IMR-90 (cell line): ENCODE measurements at regions not wholly inside any gene's neighbourhood (a gene's known extent, or its start where the extent isn't known, plus 50 kb on each side); places are given as distances from the start of the nearest gene placed in this dataset.
A peak's percentile ranks its signal among the peaks of the same experiment; 100 is the strongest.

Source experiments
- ATAC-seq: fragments of 200-7000 bp; cut with Tn5 transposase; 2 replicates; pipeline ENCODE4 v1.9.1; 2020; ENCODE audit warnings: low read depth, mild to moderate bottlenecking, moderate library complexity
- BruUV-seq: library from RNA; stranded (reverse); fragments of 400-500 nt; replicated peaks from 2 replicates; lab custom pipeline; 2021; lab: Mats Ljungman, UMichigan
- CTCF ChIA-PET: fragments of 300-600 bp; formaldehyde crosslinking; extraction: SDS; loops from one replicate; lab custom pipeline; 2021; ENCODE audit warnings: antibody characterized with exemption; lab: Yijun Ruan, JAX
- POLR2A ChIA-PET: fragments of 300-600 bp; sonication (Branson Sonifier 250); formaldehyde crosslinking; loops from one replicate; lab custom pipeline; 2022; ENCODE audit warnings: antibody characterized with exemption; ENCODE audit not compliant: unreplicated experiment; lab: Charles Lee
- DNase-seq: peaks from one replicate; pipeline ENCODE4 v3.0.0; 2013
- H2AFZ ChIP-seq: replicated peaks from 2 replicates; pipeline ENCODE3; 2013; ENCODE audit warnings: low read length, mild to moderate bottlenecking; ENCODE audit not compliant: poor library complexity
- H2AK5ac ChIP-seq: 2 replicates; pipeline ENCODE4 v1.6.1; 2013; ENCODE audit warnings: low read depth, low read length, inconsistent platforms
- H2AK9ac ChIP-seq: replicated peaks from 2 replicates; pipeline ENCODE3; 2013; ENCODE audit warnings: mild to moderate bottlenecking, low read depth, low read length, moderate library complexity; ENCODE audit not compliant: poor library complexity
- H2BK120ac ChIP-seq: 2 replicates; pipeline ENCODE4 v1.6.1; 2013; ENCODE audit warnings: low read depth, low read length, inconsistent platforms
- H2BK15ac ChIP-seq: 3 replicates; pipeline ENCODE4 v1.6.1; 2013; ENCODE audit warnings: low read depth, low read length, inconsistent platforms
- H2BK20ac ChIP-seq: 2 replicates; pipeline ENCODE4 v1.6.1; 2013; ENCODE audit warnings: low read depth, mild to moderate bottlenecking, inconsistent platforms, low read length, moderate library complexity
- H2BK5ac ChIP-seq: 2 replicates; pipeline ENCODE4 v1.6.1; 2013; ENCODE audit warnings: mild to moderate bottlenecking, low read depth, low read length, inconsistent platforms; ENCODE audit not compliant: poor library complexity, severe bottlenecking
- H3K14ac ChIP-seq: replicated peaks from 2 replicates; pipeline ENCODE4 v1.6.1; 2013; ENCODE audit warnings: low read depth, low read length, inconsistent platforms
- H3K18ac ChIP-seq: 2 replicates; pipeline ENCODE4 v1.6.1; 2013; ENCODE audit warnings: low read depth, low read length, control low read depth
- H3K23ac ChIP-seq: 2 replicates; pipeline ENCODE4 v1.6.1; 2013; ENCODE audit warnings: low read depth, low read length, inconsistent platforms
- H3K27ac ChIP-seq: 2 replicates; pipeline ENCODE4 v1.5.1; 2013; ENCODE audit warnings: mild to moderate bottlenecking, control low read depth, low read length; ENCODE audit not compliant: insufficient read depth
- H3K27me3 ChIP-seq: 2 replicates; pipeline ENCODE4 v1.6.1; 2013; ENCODE audit warnings: low read length; ENCODE audit not compliant: control insufficient read depth, insufficient read depth
- H3K36me3 ChIP-seq: 2 replicates; pipeline ENCODE4 v1.6.1; 2013; ENCODE audit warnings: low read length, mixed read lengths; ENCODE audit not compliant: control insufficient read depth, insufficient read depth
- H3K4ac ChIP-seq: 2 replicates; pipeline ENCODE4 v1.6.1; 2013; ENCODE audit warnings: low read depth, low read length, inconsistent platforms
- H3K4me1 ChIP-seq: 2 replicates; pipeline ENCODE4 v1.6.1; 2013; ENCODE audit warnings: low read length, mixed read lengths; ENCODE audit not compliant: control insufficient read depth, insufficient read depth
- H3K4me2 ChIP-seq: 2 replicates; pipeline ENCODE4 v1.6.1; 2013; ENCODE audit warnings: low read depth, mild to moderate bottlenecking, control low read depth, low read length, moderate library complexity
- H3K4me3 ChIP-seq: 2 replicates; pipeline ENCODE4 v1.5.1; 2013; ENCODE audit warnings: low read depth, mild to moderate bottlenecking, control low read depth, low read length, moderate library complexity; ENCODE audit not compliant: insufficient read depth
- H3K56ac ChIP-seq: 2 replicates; pipeline ENCODE4 v1.6.1; 2013; ENCODE audit warnings: low read length, inconsistent platforms; ENCODE audit not compliant: insufficient read depth; ENCODE audit errors: extremely low read depth
- H3K79me1 ChIP-seq, 2 experiments: 2 replicates each; pipeline ENCODE4 v1.6.1; 2013; ENCODE audit warnings: low read length in 2 of 2, inconsistent platforms in 1 of 2, low read depth in 1 of 2
- H3K9ac ChIP-seq: 2 replicates; pipeline ENCODE4 v1.6.1; 2013; ENCODE audit warnings: low read depth, low read length, control low read depth
- H3K9me1 ChIP-seq: 2 replicates; pipeline ENCODE4 v1.6.1; 2013; ENCODE audit warnings: low read length, inconsistent platforms; ENCODE audit not compliant: insufficient read depth
- H3K9me3 ChIP-seq: 2 replicates; pipeline ENCODE4 v1.6.1; 2013; ENCODE audit warnings: low read length; ENCODE audit not compliant: control insufficient read depth, insufficient read depth
- H4K20me1 ChIP-seq: 2 replicates; pipeline ENCODE4 v1.6.1; 2013; ENCODE audit warnings: low read length, inconsistent platforms; ENCODE audit not compliant: insufficient read depth
- H4K5ac ChIP-seq: 2 replicates; pipeline ENCODE4 v1.6.1; 2013; ENCODE audit warnings: mild to moderate bottlenecking, low read depth, low read length, control low read depth
- H4K8ac ChIP-seq, 2 experiments: 2 replicates each; pipeline ENCODE4 v1.6.1; 2013; ENCODE audit warnings: low read depth in 2 of 2, low read length in 2 of 2, control low read depth in 1 of 2, inconsistent platforms in 1 of 2
- H4K91ac ChIP-seq: 2 replicates; pipeline ENCODE4 v1.6.1; 2013; ENCODE audit warnings: low read depth, low read length, inconsistent platforms; ENCODE audit not compliant: insufficient read depth
- BHLHE40 ChIP-seq: fragments of 150-350 bp; IDR thresholded peaks from 2 replicates; pipeline ENCODE4 v1.6.1; 2016; ENCODE audit warnings: mild to moderate bottlenecking, low read depth, low read length
- CHD1 ChIP-seq: IDR thresholded peaks from 2 replicates; pipeline ENCODE4 v1.6.1; 2012; ENCODE audit warnings: low read depth, low read length, improper control_type of control experiment
- MAFK ChIP-seq: IDR thresholded peaks from 2 replicates; pipeline ENCODE4 v1.6.1; 2012; ENCODE audit warnings: low read depth, low read length, improper control_type of control experiment
- MXI1 ChIP-seq: IDR thresholded peaks from 2 replicates; pipeline ENCODE4 v1.6.1; 2012; ENCODE audit warnings: low read depth, mild to moderate bottlenecking, low read length, moderate library complexity, borderline replicate concordance
- NFE2L2 ChIP-seq: fragments of 150-350 bp; IDR thresholded peaks from 2 replicates; pipeline ENCODE4 v1.6.1; 2016; ENCODE audit warnings: low read depth, mild to moderate bottlenecking, low read length
- RAD21 ChIP-seq: IDR thresholded peaks from 2 replicates; pipeline ENCODE4 v1.6.1; 2012; ENCODE audit warnings: low read length, improper control_type of control experiment
- SMC3 ChIP-seq: fragments of 150-350 bp; IDR thresholded peaks from 2 replicates; pipeline ENCODE4 v1.6.1; 2016; ENCODE audit warnings: low read depth, mild to moderate bottlenecking, antibody characterized with exemption, low read length, moderate library complexity
- WGBS, 2 experiments: methylation state at CpG; one replicate each; pipeline versions ENCODE4 v1.1.5 to v1.1.7; 2013; ENCODE audit warnings: missing lambda C conversion rate in 2 of 2; ENCODE audit not compliant: insufficient read length in 1 of 2; ENCODE audit errors: extremely low coverage in 2 of 2; 5-methylcytosine and 5-hydroxymethylcytosine counted together
- dilution Hi-C: fragments of 300-500 bp; cut with HindIII; formaldehyde crosslinking; loops from one replicate; pipeline ENCODE4 v1.14.3; 2018; ENCODE audit warnings: low sequenced_read_pairs; ENCODE audit not compliant: unreplicated experiment
- in situ Hi-C: fragments of 300-500 bp; cut with MboI; formaldehyde crosslinking; loops from 3 replicates; pipeline ENCODE4 v1.14.3; 2019; ENCODE audit warnings: low sequenced_read_pairs, inconsistent platforms, mixed read lengths
- intact Hi-C: fragments of 100-400 bp; cut with micrococcal nuclease; formaldehyde crosslinking; loops from 2 replicates; pipeline ENCODE4 v1.10.0; 2022
- TF ChIP-seq, protein P1 (sequence below): fragments of 150-350 bp; IDR thresholded peaks from 2 replicates; pipeline ENCODE4 v1.6.1; 2016; ENCODE audit warnings: low read depth, mild to moderate bottlenecking, low read length, moderate library complexity, borderline replicate concordance
- TF ChIP-seq, protein P2 (sequence below): conservative IDR thresholded peaks from 2 replicates; pipeline ENCODE4 v1.5.1; 2012; ENCODE audit warnings: mild to moderate bottlenecking, low read depth, low read length, improper control_type of control experiment
- TF ChIP-seq, protein P3 (sequence below): fragments of 150-350 bp; IDR thresholded peaks from 2 replicates; pipeline ENCODE4 v1.6.1; 2017; ENCODE audit warnings: mild to moderate bottlenecking, antibody characterized with exemption, low read length, low read depth

DNA sequence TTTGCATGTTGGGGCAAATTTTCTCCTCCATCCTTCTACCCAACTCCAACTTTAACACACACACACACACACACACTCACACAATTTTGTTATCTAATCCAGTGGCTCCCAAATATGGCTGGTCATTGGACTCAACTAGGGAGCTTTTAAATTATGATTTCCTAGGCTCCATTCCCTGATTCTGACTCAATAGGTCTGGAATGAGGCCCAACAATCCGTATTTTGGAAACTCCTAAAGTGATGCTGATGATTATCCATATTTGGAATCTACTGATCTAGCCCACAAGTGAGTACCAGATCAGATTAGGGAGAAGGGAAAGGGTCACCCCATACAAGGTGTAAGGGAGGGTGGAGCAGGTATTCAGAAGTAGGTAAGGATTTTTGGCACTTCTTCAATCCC, 309.7 kb downstream of the TLE1 start:
- in situ Hi-C loops = no loop called here
- H2BK120ac ChIP-seq = no peak overlapping the region
- CTCF ChIA-PET = no interaction called here
- no peak overlapping the region for H3K4me3 ChIP-seq
- H3K36me3 ChIP-seq = no peaks in the 10 kb centered on the region
- no peaks in the 10 kb centered on the region for H3K9me1 ChIP-seq
- peak overlapping the region; percentile 30; the same call in 1 of the 2 replicates for H3K14ac ChIP-seq
- no peak overlapping the region for H4K8ac ChIP-seq
- H2BK5ac ChIP-seq = no peak overlapping the region
- H3K9ac ChIP-seq = no peak overlapping the region
- TF ChIP-seq BHLHE40 (no peak), RAD21 (no peak), MXI1 (no peak), SMC3 (no peak), MAFK (no peak), CHD1 (no peak), NFE2L2 (no peak)
- TF ChIP-seq, protein P1, sequence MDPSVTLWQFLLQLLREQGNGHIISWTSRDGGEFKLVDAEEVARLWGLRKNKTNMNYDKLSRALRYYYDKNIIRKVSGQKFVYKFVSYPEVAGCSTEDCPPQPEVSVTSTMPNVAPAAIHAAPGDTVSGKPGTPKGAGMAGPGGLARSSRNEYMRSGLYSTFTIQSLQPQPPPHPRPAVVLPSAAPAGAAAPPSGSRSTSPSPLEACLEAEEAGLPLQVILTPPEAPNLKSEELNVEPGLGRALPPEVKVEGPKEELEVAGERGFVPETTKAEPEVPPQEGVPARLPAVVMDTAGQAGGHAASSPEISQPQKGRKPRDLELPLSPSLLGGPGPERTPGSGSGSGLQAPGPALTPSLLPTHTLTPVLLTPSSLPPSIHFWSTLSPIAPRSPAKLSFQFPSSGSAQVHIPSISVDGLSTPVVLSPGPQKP = no peak
- TF ChIP-seq, protein P2, sequence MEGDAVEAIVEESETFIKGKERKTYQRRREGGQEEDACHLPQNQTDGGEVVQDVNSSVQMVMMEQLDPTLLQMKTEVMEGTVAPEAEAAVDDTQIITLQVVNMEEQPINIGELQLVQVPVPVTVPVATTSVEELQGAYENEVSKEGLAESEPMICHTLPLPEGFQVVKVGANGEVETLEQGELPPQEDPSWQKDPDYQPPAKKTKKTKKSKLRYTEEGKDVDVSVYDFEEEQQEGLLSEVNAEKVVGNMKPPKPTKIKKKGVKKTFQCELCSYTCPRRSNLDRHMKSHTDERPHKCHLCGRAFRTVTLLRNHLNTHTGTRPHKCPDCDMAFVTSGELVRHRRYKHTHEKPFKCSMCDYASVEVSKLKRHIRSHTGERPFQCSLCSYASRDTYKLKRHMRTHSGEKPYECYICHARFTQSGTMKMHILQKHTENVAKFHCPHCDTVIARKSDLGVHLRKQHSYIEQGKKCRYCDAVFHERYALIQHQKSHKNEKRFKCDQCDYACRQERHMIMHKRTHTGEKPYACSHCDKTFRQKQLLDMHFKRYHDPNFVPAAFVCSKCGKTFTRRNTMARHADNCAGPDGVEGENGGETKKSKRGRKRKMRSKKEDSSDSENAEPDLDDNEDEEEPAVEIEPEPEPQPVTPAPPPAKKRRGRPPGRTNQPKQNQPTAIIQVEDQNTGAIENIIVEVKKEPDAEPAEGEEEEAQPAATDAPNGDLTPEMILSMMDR = no peak
- TF ChIP-seq, protein P3, sequence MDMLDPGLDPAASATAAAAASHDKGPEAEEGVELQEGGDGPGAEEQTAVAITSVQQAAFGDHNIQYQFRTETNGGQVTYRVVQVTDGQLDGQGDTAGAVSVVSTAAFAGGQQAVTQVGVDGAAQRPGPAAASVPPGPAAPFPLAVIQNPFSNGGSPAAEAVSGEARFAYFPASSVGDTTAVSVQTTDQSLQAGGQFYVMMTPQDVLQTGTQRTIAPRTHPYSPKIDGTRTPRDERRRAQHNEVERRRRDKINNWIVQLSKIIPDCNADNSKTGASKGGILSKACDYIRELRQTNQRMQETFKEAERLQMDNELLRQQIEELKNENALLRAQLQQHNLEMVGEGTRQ = no peak
- H3K56ac ChIP-seq = no peak overlapping the region
- H4K5ac ChIP-seq = no peak overlapping the region; the same call in 1 of the 2 replicates
- H2BK20ac ChIP-seq = peak overlapping the region; percentile 14; the same call in 1 of the 2 replicates
- DNase-seq (peak; percentile 55), ATAC-seq (no peak)
- no peak overlapping the region for H2BK15ac ChIP-seq
- intact Hi-C loops = no loop called here
- dilution Hi-C loops = no loop called here
- H3K27me3 ChIP-seq = no peaks in the 10 kb centered on the region
- H2AK9ac ChIP-seq = no peak overlapping the region
- no peaks in the 10 kb centered on the region; the same call in 1 of the 2 replicates for H3K4me1 ChIP-seq
- H3K4me2 ChIP-seq = no peak overlapping the region
- H3K23ac ChIP-seq = no peak overlapping the region
- H3K9me3 ChIP-seq = no peaks in the 10 kb centered on the region
- H4K91ac ChIP-seq = no peak overlapping the region
- no TSS peak for BruUV-seq
- no peak overlapping the region for H2AK5ac ChIP-seq
- H3K18ac ChIP-seq = no peak overlapping the region
- H3K27ac ChIP-seq = no peak overlapping the region
- H4K20me1 ChIP-seq = no peaks in the 10 kb centered on the region
- H3K4ac ChIP-seq = peak overlapping the region; percentile 15; the same call in 1 of the 2 replicates
- no peaks in the 10 kb centered on the region for H3K79me1 ChIP-seq
- no CpG with 5 or more reads among the region's 1 CpG for WGBS, 2 experiments
- H2AFZ ChIP-seq = peak overlapping the region; percentile 19
- POLR2A ChIA-PET = no interaction called here
